GM11168 (cell line): ENCODE measurements at regions not wholly inside any gene's neighbourhood (a gene's known extent, or its start where the extent isn't known, plus 50 kb on each side); places are given as distances from the start of the nearest gene placed in this dataset.

Experiments used
- in situ Hi-C: fragments of 300-500 bp; cut with MboI; formaldehyde crosslinking; loops from one replicate; pipeline ENCODE4 v1.12.0; 2022; ENCODE audit warnings: low sequenced_read_pairs; ENCODE audit not compliant: unreplicated experiment

DNA sequence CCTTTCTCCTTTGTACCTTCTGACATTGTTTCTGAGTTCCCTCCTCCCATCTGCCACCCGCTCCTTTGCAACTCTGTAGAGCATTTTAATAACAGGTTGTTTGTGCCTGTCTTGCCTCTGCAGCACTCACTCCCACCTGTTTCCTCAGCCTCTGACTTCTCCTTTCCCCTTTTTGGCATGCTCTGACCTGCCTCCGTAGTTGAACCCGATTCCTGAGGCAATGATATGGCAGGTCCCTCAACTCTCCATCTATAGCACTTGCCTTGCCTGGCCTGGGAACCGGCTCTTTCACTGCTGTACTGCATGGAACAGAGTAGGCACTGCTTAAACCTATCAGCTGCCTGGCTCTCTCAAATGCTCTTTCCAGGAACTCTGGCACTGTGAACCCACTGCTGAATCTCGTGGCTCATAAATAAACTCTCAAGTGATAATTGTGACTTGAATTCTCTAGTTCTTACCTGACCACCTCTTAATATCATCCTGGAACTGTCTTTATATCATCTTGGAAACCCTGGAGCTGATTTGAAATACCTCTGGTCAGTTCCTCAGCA, 50.3 kb downstream of the UTRN start:
- in situ Hi-C loops = no loop called here

DNA sequence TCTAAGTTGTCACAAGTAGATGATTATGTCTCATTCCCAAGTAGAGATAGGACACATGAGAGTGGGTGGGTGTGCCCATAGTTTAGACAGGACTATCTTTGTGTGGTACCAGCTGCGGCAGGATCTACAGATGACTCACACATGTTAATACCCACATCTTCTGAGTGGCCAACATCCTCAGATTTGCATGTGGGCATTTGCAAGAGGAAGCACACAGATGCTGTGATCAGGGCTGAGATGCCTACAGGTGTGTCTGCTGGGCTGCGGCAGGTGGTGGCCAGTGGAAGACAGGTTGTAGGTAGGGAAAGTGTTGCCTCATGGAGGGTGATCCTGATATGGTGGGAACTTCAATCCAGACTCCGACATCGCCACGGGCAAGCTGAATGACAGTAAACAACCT, 50.8 kb downstream of the UTRN start:
- in situ Hi-C loops = no loop called here

GRCh38 chr6:144336900-144337299, 51.8 kb downstream of the UTRN start:
- in situ Hi-C loops = no loop called here

DNA sequence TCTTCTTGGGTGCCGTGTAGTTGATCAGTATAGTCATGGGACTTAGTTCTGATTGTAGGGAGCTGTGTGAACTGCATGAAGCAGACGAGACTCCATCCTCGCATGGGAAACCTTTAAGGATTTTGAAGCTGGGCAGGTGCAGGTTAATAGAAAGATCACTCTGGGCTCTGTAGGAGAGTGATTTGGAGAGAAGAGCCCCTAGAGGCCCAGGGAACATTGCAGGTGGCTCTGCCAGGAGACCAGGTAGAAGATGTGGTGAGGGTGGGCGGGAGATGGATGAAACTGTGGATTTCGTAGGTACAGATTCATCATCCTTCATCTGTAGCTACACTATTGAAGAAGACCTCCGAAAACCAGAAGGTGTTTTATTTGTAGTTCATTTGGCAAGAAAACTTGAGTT, 53.3 kb downstream of the UTRN start:
- in situ Hi-C loops = no loop called here

GRCh38 chr6:144338951-144339700, 54.0 kb downstream of the UTRN start:
- in situ Hi-C loops = no loop called here

DNA sequence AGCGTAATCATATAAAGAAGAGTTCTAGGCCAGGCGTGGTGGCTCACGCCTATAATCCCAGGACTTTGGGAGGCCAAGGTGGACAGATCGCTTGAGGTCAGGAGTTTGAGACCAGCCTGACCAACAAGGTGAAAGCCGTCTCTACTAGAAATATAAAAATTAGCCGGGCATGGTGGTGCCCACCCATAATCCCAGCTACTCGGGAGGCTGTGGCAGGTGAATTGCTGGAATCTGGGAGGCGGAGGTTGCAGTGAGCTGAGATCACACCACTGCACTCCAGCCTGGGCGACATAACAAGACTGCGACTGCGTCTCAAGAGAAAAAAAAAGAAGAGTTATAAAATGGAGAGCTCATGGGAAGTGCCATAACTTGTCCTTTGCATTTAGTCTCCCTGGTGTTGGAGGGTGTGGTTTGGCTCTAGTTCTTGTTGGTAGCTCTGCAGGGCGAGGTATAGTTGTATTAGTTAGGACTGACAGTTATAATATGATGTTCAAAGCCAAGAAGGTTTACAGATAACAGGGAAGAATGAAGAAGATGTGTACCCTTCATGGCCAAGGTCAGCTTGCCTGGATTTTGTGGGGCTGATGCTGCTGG, 54.8 kb downstream of the UTRN start:
- in situ Hi-C loops = no loop called here

- in situ Hi-C loops = no loop called here
Measured at GRCh38 chr6:144340541-144341371, 55.6 kb downstream of the UTRN start.

DNA sequence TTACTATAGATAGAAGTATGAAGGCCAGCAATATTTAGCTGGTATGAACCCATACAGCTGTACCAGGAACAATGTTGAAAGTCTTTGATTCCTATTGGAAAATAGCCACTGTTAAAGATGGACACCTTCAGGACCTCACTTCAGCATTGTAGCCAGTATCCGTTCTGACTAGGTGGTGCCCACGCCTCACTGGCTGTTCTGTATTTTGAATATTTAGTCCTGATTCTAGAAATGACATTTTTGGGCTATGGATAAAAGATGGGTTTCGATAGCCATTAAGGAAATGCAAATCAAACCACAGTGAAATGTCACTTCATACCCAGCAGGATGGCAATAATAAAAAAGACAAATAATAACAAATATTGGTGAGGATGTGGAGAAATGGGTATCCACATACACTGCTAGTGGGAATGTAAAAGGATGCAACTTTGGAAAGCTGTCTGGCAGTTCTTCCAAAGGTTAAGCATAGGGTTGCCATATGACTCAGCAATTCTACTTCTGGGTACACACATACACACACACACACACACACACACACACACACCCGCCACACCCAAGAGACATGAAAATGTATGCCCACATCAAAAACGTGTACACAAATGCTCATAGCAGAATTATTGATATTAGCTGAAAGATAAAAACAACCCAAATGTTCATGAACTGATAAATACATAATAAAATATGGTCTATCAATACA, 56.8 kb downstream of the UTRN start:
- in situ Hi-C loops = no loop called here

GRCh38 chr6:144343701-144344428, 58.7 kb downstream of the UTRN start:
- in situ Hi-C loops = no loop called here

DNA sequence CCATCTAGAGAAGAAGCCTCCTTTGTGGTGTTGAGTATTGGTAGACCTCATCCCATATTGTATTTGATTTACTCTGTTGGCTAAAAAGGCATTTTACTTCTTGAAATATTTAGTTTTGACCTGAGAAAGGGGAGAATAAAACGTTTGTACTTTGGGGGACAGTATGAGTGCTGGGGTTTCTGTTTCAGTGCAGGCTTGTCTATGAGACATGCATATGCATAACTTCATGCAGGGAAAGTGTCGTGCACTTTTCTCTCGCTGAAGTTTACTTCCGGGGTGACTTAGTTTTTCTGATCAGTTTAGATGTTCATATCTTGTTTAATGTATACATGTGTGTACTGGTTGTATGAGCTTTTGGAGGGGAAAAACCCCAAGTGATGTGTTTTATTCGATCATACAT, 59.5 kb downstream of the UTRN start:
- in situ Hi-C loops = no loop called here

DNA sequence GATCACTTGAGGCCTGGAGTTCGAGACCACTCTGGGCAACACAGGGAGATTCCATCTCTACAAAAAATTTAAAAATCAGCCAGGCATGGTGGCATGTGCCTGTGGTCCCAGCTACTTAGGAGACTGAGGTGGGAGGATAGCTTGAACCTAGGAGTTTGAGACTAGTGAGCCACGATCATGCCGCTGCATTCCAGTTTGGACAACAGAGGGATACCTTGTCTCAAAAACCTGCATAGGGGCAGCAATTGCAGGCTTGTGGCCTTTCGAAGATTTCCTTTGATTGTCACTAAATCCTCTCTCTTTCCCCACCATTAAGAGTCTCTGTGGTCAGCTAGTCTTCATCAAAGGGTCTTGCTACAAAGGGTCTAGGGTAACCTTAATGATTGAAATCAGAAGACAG, 60.3 kb downstream of the UTRN start:
- in situ Hi-C loops = no loop called here

DNA sequence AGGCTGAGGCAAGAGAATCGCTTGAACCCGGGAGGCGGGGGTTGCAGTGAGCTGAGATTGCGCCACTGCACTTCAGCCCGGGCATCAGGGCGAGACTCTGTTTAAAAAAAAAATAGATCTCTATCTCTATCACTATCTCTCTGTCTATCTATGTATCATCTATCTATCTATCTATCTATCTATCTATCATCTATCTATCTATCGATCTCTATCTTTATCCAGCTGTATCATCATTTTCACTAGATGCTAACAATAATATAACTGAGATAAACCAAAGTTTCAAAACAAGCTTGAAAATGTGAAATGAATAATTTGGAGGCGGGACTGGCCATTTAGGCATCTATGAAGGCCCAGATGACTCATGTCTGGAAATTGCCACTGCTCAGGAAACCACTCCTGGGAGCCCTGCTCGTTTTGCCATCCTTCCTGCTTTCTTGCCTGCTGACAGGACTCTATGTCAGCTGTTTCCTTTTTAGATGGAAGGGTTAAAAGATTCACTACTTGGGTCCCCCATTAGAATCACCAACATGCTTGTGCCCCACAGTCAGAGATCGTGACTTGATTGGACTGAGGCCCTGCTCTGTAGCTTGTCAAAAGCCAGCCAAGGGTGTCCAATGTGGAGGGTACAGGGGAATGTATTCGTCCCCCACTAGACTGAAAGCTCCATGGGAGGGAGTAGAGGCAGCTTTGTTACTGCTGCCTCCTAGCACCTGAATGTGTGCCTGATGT, 61.7 kb downstream of the UTRN start:
- in situ Hi-C loops = no loop called here

DNA sequence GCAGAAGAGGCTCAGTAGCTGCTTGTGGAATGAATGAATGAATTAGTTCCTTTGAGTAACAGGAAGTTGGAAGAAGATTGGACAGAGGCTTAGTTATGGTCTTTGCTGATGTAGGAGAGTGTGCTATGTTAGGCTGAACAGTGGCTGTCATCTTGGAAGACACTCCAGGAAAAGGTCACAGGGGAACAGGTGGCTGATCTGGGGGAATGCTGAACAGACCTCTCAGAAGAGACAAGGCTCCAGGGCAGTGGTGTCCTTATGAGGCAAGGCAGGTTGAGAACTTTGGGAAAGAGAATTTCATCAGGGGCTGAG, 62.3 kb downstream of the UTRN start:
- in situ Hi-C loops = no loop called here

- in situ Hi-C loops = no loop called here
Measured at GRCh38 chr6:144347933-144348332, 62.8 kb downstream of the UTRN start.

- in situ Hi-C loops = loop anchor here (5.0 kb wide), 1 partner anchor 107 kb away; no protein-coding TSS in a partner anchor
Measured at GRCh38 chr6:144349690-144350527, 64.8 kb downstream of the UTRN start.

- in situ Hi-C loops = loop anchor here (5.0 kb wide), 1 partner anchor 107 kb away; no protein-coding TSS in a partner anchor
Measured at GRCh38 chr6:144350528-144350880, 65.4 kb downstream of the UTRN start.

DNA sequence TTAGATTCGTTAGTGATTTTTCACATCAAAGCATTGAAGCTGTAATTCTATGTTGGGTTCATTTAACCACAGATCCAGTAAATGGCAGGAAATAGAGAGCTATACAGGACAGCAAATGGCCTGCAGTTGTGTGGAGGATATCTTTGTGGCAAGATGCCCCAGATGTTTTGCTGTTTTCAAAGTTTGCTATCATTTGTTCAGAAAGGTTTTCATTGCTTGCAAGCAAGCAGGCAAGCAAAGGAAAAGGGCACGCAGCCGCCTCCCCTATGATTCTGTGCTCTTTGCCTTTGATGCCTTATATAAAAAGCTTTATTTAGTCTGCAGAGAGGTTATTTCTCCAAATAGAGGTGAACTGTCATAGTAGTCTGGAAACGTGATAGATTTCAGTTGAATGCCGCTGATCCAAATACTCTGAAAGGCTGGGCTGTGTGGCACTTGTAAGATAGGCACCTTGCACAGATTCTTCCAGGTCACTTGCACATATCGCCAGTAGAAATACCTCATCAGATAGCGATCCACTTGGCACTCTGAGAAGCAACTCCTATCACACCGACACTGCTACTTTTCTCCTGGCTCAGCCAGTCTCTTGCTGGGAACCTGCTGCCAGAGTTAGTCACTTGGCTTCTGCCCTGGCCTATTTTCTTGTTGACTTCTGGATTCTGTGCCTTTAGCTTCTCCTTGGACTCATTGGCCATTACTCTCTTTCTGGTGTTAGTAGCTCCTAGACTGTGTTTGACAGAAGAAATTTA, 66.4 kb downstream of the UTRN start:
- in situ Hi-C loops = loop anchor here (5.0 kb wide), 1 partner anchor 106 kb away; no protein-coding TSS in a partner anchor

- in situ Hi-C loops = loop anchor here (5.0 kb wide), 1 partner anchor 105 kb away; no protein-coding TSS in a partner anchor
Measured at GRCh38 chr6:144352331-144352730, 67.2 kb downstream of the UTRN start.
